Aorta (tissue), 5 donors: ENCODE measurements at regions not wholly inside any gene's neighbourhood (a gene's known extent, or its start where the extent isn't known, plus 50 kb on each side); places are given as distances from the start of the nearest gene placed in this dataset.

Experiments
- ATAC-seq: fragments of 200-7000 bp; cut with Tn5 transposase; one replicate; pipeline ENCODE4 v1.9.1; 2022; ENCODE audit warnings: moderate library complexity; ENCODE audit not compliant: low FRiP score
- DNase-seq, 2 donors: peaks; one replicate each; pipeline ENCODE4 v3.0.0-alpha.2; 2020
- H3K27ac ChIP-seq, 2 donors: one replicate each; pipeline ENCODE4 v1.5.1; 2013; ENCODE audit warnings: low read length in 2 of 2, mild to moderate bottlenecking in 2 of 2, moderate library complexity in 2 of 2, control low read depth in 1 of 2, inconsistent platforms in 1 of 2, low read depth in 1 of 2
- H3K27me3 ChIP-seq, 2 donors: one replicate each; pipeline ENCODE4 v1.6.1; 2013; ENCODE audit warnings: control low read depth in 1 of 2, low read length in 1 of 2, mild to moderate bottlenecking in 1 of 2, moderate library complexity in 1 of 2; ENCODE audit not compliant: insufficient read depth in 2 of 2, control insufficient read depth in 1 of 2
- H3K36me3 ChIP-seq, 2 donors: one replicate each; pipeline ENCODE4 v1.6.1; 2013; ENCODE audit warnings: control low read depth in 1 of 2, low read length in 1 of 2, mild to moderate bottlenecking in 1 of 2; ENCODE audit not compliant: insufficient read depth in 2 of 2, control insufficient read depth in 1 of 2
- H3K4me1 ChIP-seq, 2 donors: one replicate each; pipeline ENCODE4 v1.6.1; 2013; ENCODE audit warnings: low read length in 2 of 2, control low read depth in 1 of 2, mild to moderate bottlenecking in 1 of 2, moderate library complexity in 1 of 2; ENCODE audit not compliant: insufficient read depth in 2 of 2, control insufficient read depth in 1 of 2
- H3K4me3 ChIP-seq, 2 donors: one replicate each; pipeline ENCODE4 v1.5.1; 2013; ENCODE audit warnings: low read length in 2 of 2, control low read depth in 1 of 2, mild to moderate bottlenecking in 1 of 2
- H3K9me3 ChIP-seq: one replicate; pipeline ENCODE4 v1.6.1; 2013; ENCODE audit warnings: mild to moderate bottlenecking, low read length; ENCODE audit not compliant: control insufficient read depth
- WGBS, 2 donors: extraction: QIAGEN DNeasy Blood & Tissue Kit; methylation state at CpG; one replicate each; pipeline ENCODE4 v1.1.7; 2013; 5-methylcytosine and 5-hydroxymethylcytosine counted together
- intact Hi-C, 2 donors: fragments of 100-400 bp; cut with DNase I; formaldehyde crosslinking; loops; one replicate each; pipeline versions ENCODE4 v1.14.2 to v1.15.0; 2022
- donor health status: healthy with polysubstance abuse.
- donor health status: Bipolar disorder and iron deficiency.
- donor health status: DM: no; HTN: no; CAD: no.
- donor health status: DM: no; HTN: no; CAD: no.
- donor health status: DM: yes; HTN: yes; CAD: no.

DNA sequence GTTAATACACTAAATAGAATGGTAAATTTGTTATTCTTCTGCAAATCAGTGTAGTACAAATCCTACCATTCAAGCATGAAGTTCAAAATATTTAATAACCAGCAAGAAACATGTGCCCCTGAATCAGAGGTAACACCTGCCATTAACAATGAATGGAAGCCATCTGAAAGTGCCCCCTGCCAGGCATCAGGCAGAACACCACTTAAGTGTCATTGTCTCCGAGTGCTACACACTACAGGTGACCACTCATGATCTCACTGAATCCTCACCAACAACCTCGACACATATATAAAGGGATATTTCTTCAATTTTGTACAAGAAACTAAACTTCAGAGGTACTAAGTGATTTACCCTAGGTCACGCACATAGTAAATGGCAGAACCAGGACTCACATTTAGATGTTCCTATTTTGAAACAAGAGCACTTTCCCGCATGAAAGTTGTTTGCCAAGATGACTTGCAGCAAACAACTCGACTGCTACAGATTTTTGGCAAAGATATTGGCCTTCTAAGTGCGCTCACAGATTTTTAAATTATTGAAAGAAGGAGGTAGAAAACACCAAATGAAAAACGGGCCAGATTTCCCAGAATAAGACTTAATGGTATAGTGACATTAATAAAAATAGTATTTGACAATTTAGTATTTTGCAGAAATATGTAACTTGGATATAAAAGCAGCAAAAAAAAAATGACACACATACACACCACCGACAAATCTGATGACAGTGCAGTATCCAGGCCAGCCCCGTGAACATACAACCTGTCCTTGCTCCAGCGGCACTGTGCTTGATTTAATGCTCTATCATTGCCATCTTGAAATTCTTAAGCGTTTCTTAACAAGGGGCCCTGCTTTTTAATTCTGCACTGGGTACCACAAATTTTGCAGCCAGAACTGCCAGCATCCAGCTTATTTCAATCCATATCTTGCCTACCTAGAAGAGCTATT is 274.5 kb downstream of the ALDH8A1 start:
- intact Hi-C loops, result no loop called here
- Histone ChIP-seq H3K36me3 (no peaks in the 10 kb centered on the region), H3K27ac (no peak overlapping the region), H3K27me3 (no peaks in the 10 kb centered on the region), H3K4me3 (no peak overlapping the region), H3K4me1 (no peaks in the 10 kb centered on the region), H3K9me3 (no peaks in the 10 kb centered on the region)
- no peak for DNase-seq
- WGBS, 2 donors, result 65 to 73% methylated on average over 11 of the region's 11 CpGs
- ATAC-seq, result no peak

DNA sequence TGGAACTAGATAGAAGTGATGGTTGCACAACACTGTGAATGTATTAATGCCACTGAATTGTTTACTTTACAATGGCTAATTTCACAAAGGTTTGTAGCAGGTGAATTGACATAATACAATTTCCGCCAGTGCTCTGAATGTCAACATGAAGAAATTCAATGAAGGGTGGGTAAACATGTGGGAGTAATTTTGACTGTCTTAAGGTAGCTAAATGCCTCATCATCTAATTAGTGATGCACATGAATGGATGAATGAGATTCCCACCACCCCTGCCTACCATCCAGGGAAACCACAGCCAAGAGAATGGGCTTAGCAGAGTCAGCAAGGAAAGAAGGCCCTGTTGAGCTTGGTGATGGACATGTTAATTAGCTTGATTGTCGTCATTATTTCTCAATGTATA is 275.3 kb downstream of the ALDH8A1 start:
- no peak for ATAC-seq
- 94 to 98% methylated on average over 2 of the region's 2 CpGs for WGBS, 2 donors
- no peaks in the 10 kb centered on the region for H3K27me3 ChIP-seq

DNA sequence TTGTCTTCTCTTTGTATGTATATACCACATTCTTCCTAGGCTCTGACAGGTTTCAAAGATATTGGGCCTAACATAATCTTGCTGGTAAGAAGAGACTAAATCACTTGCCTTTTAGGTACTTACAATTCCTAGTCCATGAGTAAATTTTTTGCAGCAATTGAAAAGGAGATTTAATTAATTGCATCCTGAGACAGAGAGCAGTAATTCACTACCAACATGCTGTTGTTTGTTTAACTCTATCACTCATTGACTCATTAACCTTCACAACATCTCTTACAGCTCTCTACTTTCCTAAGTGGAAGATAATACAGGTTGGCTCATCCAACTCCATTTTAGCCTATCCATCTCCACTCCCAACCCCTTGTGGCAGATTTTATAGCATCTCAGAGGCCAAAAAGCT is 280.4 kb downstream of the ALDH8A1 start:
- no peaks in the 10 kb centered on the region for H3K4me1 ChIP-seq
- no peaks in the 10 kb centered on the region for H3K27me3 ChIP-seq
- ATAC-seq (no peak), DNase-seq (no peak)
- no peak overlapping the region for H3K4me3 ChIP-seq
- H3K27ac ChIP-seq, result no peak overlapping the region
- H3K9me3 ChIP-seq, result no peaks in the 10 kb centered on the region
- intact Hi-C loops, result no loop called here
- H3K36me3 ChIP-seq, result no peaks in the 10 kb centered on the region

More for the DNA sequence above, 275.3 kb downstream of the ALDH8A1 start:
- Histone ChIP-seq H3K4me1 (no peaks in the 10 kb centered on the region), H3K9me3 (no peaks in the 10 kb centered on the region), H3K36me3 (no peaks in the 10 kb centered on the region), H3K4me3 (no peak overlapping the region), H3K27ac (no peak overlapping the region)
- DNase-seq, result no peak
- intact Hi-C loops, result no loop called here

DNA sequence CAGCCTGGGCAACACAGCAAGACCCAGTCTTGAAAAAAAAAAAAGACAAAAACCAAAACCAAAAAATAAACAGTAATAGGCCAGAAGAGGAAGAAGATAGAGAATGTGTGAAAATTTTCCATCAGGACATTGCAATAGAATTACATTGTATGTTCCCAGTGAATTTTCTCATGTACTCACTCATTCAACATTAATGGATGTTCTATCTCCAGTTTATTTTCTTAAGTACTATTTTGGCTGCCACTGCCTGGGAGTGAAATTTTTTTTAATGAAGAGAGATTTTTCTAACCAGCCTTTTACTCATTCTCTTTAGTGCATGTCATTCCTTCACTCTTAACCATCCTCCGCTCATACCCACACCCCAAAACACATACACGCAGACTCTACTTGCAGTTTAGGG is 282.8 kb downstream of the ALDH8A1 start:
- Histone ChIP-seq H3K4me3 (no peak overlapping the region), H3K36me3 (no peaks in the 10 kb centered on the region), H3K27ac (no peak overlapping the region), H3K4me1 (no peaks in the 10 kb centered on the region), H3K9me3 (no peaks in the 10 kb centered on the region), H3K27me3 (no peaks in the 10 kb centered on the region)
- DNase-seq (no peak), ATAC-seq (no peak)
- intact Hi-C loops, result no loop called here
- WGBS, 2 donors, result 93 to 97% methylated on average over 2 of the region's 2 CpGs

DNA sequence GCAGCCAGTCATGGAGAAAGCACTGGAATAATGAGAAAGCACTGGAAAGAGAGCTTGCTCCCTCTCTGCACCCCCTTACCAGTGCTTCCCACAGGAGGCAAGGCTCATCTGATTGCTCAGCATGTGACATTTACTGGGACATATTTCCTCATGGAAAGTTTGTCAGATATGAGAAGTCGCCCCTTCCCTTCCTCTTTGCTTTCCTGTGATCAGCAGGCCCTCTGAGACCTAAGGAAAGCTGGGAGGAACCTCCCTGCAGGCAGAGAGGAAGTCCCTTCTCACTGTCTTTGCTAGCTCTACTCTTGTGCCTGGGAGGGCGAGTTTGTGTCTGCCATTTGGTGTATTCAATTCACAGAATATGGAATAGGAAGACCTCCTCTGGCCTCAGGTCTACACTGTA is 283.8 kb downstream of the ALDH8A1 start:
- H3K4me1 ChIP-seq, result no peaks in the 10 kb centered on the region
- no peak overlapping the region for H3K4me3 ChIP-seq
- H3K27ac ChIP-seq, result no peak overlapping the region
- no peaks in the 10 kb centered on the region for H3K27me3 ChIP-seq
- no peak for DNase-seq
- H3K36me3 ChIP-seq, result no peaks in the 10 kb centered on the region
- intact Hi-C loops, result no loop called here
- no peak for ATAC-seq
- H3K9me3 ChIP-seq, result no peaks in the 10 kb centered on the region
- WGBS, 2 donors, result 94% methylated on average over 2 of the region's 2 CpGs

DNA sequence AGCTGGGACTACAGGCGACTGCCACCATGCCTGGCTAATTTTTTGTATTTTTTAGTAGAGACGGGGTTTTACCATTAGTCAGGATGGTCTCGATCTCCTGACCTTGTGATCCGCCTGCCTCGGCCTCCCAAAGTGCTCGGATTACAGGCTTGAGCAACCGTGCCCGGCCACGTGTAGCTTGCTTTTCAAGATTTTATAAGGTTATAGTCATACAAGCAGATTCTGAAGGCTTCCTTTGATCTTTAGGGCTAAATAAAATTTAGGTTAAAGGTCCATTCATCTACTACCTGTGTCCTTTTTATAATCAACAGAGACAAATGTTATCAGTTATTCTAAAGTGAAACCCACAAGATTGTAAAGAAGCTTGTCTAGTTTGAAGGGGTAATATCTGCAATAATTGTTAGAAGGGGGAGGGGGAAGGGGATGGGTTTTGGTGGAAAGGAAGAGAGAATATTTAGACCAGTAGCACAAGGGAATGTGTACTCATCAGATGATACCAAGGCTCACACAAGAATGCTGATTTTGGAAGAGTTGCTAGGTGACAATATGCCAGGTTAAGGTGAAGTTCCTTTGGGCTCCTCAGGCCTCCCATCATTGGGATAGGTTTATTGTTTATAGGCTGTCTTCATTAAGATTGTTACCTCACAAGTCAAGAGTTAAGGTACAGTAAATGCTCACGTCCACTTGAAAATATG is 284.7 kb downstream of the ALDH8A1 start:
- no peak overlapping the region for H3K4me3 ChIP-seq
- no peaks in the 10 kb centered on the region for H3K36me3 ChIP-seq
- intact Hi-C loops, result no loop called here
- no peak for ATAC-seq
- DNase-seq, result no peak
- WGBS, 2 donors, result 93 to 95% methylated on average over 10 of the region's 10 CpGs
- H3K9me3 ChIP-seq, result no peaks in the 10 kb centered on the region
- no peak overlapping the region for H3K27ac ChIP-seq
- H3K4me1 ChIP-seq, result no peaks in the 10 kb centered on the region
- no peaks in the 10 kb centered on the region for H3K27me3 ChIP-seq

DNA sequence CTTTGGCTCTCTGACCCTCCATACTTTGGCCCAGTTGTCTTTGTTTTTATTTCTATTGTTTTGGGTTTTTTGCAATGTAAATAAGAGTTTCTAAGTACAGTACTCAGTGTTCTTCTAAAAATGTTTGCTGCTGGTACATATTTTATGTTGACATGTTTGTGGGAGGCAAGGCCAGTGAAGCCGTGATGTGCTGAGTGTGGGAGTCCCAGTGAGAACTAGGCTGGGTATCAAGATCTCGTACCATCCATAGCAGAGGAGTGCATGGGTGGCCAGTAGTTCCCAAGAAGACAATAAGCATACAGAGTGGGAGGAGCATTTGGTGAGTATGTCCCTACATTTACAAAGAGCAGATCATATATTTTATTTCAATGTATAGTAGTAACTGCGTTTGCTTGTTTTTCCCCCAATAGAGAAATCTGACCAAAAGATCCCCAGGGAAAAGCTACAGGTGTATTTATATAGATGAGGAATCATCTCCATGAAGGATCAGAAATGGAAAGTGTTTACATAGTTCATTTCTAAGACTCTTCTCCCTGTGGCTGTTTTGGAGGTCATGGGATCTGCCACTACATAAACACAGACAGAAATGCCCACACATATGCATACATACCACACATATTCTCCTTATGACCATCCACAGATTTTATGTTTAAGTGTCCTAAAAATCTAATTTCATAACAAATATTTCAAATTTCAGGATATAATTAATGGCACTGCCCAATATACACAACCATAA is 285.9 kb downstream of the ALDH8A1 start:
- Histone ChIP-seq H3K36me3 (no peaks in the 10 kb centered on the region), H3K27ac (no peak overlapping the region)
- intact Hi-C loops, result no loop called here

GRCh38 chr6:134663356-134663755 is 286.5 kb downstream of the ALDH8A1 start:
- H3K4me3 ChIP-seq, result no peak overlapping the region
- no peaks in the 10 kb centered on the region for H3K4me1 ChIP-seq
- H3K27ac ChIP-seq, result no peak overlapping the region
- ATAC-seq (no peak), DNase-seq (no peak)
- intact Hi-C loops, result no loop called here
- H3K36me3 ChIP-seq, result no peaks in the 10 kb centered on the region
- no peaks in the 10 kb centered on the region for H3K27me3 ChIP-seq
- no peaks in the 10 kb centered on the region for H3K9me3 ChIP-seq
- WGBS, 2 donors, result 76 to 79% methylated on average over 4 of the region's 4 CpGs

More for the DNA sequence above, 285.9 kb downstream of the ALDH8A1 start:
- DNase-seq (no peak), ATAC-seq (no peak)
- WGBS, 2 donors, result 94 to 96% methylated on average over 3 of the region's 3 CpGs
- no peaks in the 10 kb centered on the region for H3K4me1 ChIP-seq
- H3K27me3 ChIP-seq, result no peaks in the 10 kb centered on the region
- no peaks in the 10 kb centered on the region for H3K9me3 ChIP-seq
- H3K4me3 ChIP-seq, result no peak overlapping the region
